ENCODE measurements at regions not wholly inside any gene's neighbourhood (a gene's known extent, or its start where the extent isn't known, plus 50 kb on each side); places are given as distances from the start of the nearest gene placed in this dataset.

DNA sequence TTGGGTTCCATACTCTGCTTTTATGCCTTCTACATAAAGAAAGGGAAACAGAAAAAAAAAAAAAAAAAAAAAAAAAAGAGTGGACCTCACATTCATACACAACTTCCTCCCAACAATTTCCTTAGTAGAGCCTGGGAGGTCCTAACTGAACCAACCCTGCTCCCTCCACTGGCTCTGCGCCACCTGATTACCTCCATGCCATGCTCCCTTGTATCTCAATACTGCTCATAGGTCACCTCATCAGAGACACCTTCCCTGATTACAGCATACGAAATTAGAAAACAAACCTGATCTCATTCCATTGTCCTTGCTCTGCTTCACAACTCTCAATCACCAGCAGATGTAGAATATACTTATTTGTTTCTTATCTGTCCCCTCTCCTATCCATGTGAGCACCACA, 134.2 kb upstream of the EYA4 start:
- no peak overlapping the region for H3K27ac ChIP-seq
- no peaks in the 10 kb centered on the region for H3K27me3 ChIP-seq
- no peak for DNase-seq
- intact Hi-C loops (cut with DNase I), result no loop called here
- TF ChIP-seq POLR2A (IDR thresholded peaks at IDR 0.05), result no peak
- no peak for TF ChIP-seq CTCF (IDR thresholded peaks at IDR 0.05)
- 75% methylated on average over 2 of the region's 2 CpGs for WGBS, 2 donors
- no peak overlapping the region for H3K4me3 ChIP-seq
- H3K36me3 ChIP-seq, result no peaks in the 10 kb centered on the region
- no peaks in the 10 kb centered on the region for H3K4me1 ChIP-seq
- no peaks in the 10 kb centered on the region for H3K9me3 ChIP-seq

- Histone ChIP-seq H3K27ac (no peak overlapping the region), H3K36me3 (no peaks in the 10 kb centered on the region), H3K27me3 (no peaks in the 10 kb centered on the region), H3K9me3 (no peaks in the 10 kb centered on the region), H3K4me3 (no peak overlapping the region), H3K4me1 (no peaks in the 10 kb centered on the region)
- 15 to 17% methylated on average over 2 of the region's 2 CpGs for WGBS, 2 donors
- DNase-seq, result no peak
- TF ChIP-seq POLR2A (IDR thresholded peaks at IDR 0.05) (no peak), CTCF (IDR thresholded peaks at IDR 0.05) (no peak)
- intact Hi-C loops (cut with DNase I), result no loop called here
These were observed 132.7 kb upstream of the EYA4 start for GRCh38 chr6:133108419-133108818.

GRCh38 chr6:133114973-133115372, 126.2 kb upstream of the EYA4 start:
- intact Hi-C loops (cut with DNase I), result no loop called here
- Histone ChIP-seq H3K4me1 (no peaks in the 10 kb centered on the region), H3K27ac (no peak overlapping the region), H3K27me3 (no peaks in the 10 kb centered on the region), H3K9me3 (no peaks in the 10 kb centered on the region), H3K4me3 (no peak overlapping the region), H3K36me3 (no peaks in the 10 kb centered on the region)
- no peak for TF ChIP-seq CTCF (IDR thresholded peaks at IDR 0.05)
- no peak for TF ChIP-seq POLR2A (IDR thresholded peaks at IDR 0.05)
- 60 to 81% methylated on average over 1 of the region's 1 CpG for WGBS, 2 donors
- no peak for DNase-seq

GRCh38 chr6:133115946-133116345, 125.2 kb upstream of the EYA4 start:
- TF ChIP-seq CTCF (IDR thresholded peaks at IDR 0.05) (no peak), POLR2A (IDR thresholded peaks at IDR 0.05) (no peak)
- intact Hi-C loops (cut with DNase I), result no loop called here
- no peak overlapping the region for H3K4me3 ChIP-seq
- H3K27me3 ChIP-seq, result no peaks in the 10 kb centered on the region
- no peak overlapping the region for H3K27ac ChIP-seq
- no peaks in the 10 kb centered on the region for H3K4me1 ChIP-seq
- no peaks in the 10 kb centered on the region for H3K9me3 ChIP-seq
- no peaks in the 10 kb centered on the region for H3K36me3 ChIP-seq
- DNase-seq, result no peak
- 56 to 68% methylated on average over 2 of the region's 2 CpGs for WGBS, 2 donors

DNA sequence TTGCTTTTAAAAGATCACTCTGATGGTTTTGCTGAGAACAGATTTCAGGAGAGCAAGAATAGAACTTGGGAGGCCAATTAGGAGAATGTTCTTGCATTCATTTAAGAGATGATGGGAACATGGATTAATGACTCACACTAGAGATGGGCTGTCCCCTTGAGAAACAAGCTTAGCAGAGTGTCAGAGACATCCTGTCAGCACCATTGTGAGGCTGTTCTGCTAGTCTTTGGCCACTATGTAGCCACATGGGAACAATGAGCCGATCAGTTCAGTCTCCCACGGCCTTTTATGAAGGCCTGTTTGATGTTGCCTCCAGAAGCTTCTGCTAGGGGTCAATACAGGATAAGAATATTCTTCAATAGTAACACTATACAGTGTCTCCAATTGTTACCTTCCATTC, 113.0 kb upstream of the EYA4 start:
- Histone ChIP-seq H3K36me3 (no peaks in the 10 kb centered on the region), H3K9me3 (no peaks in the 10 kb centered on the region), H3K27me3 (no peaks in the 10 kb centered on the region), H3K4me3 (no peak overlapping the region), H3K4me1 (no peaks in the 10 kb centered on the region), H3K27ac (no peak overlapping the region)
- DNase-seq, result no peak
- intact Hi-C loops (cut with DNase I), result no loop called here
- TF ChIP-seq POLR2A (IDR thresholded peaks at IDR 0.05) (no peak), CTCF (IDR thresholded peaks at IDR 0.05) (no peak)
- whole genome bisulfite sequencing, 2 donors, result 44 to 64% methylated on average over 2 of the region's 2 CpGs
